Ovary (tissue), 7 donors: ENCODE measurements at regions not wholly inside any gene's neighbourhood (a gene's known extent, or its start where the extent isn't known, plus 50 kb on each side); places are given as distances from the start of the nearest gene placed in this dataset.

Experiments used
- DNase-seq, 5 donors: peaks; one replicate each; pipeline ENCODE4 v3.0.0-alpha.2; 2019 to 2020
- H3K27ac ChIP-seq, 2 donors: fragments of 200-600 bp; one replicate each; pipeline versions ENCODE4 v1.5.1 to v1.8.0; 2019 to 2022
- H3K27me3 ChIP-seq: fragments of 200-600 bp; one replicate; pipeline ENCODE4 v1.8.0; 2022
- H3K36me3 ChIP-seq: fragments of 200-600 bp; sonication (generic); one replicate; pipeline ENCODE4 v1.5.1; 2019
- H3K4me1 ChIP-seq: one replicate; pipeline ENCODE4 v1.8.1; 2013; ENCODE audit warnings: mild to moderate bottlenecking, moderate library complexity; ENCODE audit not compliant: insufficient read depth
- H3K4me3 ChIP-seq: fragments of 200-600 bp; sonication (generic); one replicate; pipeline ENCODE4 v1.5.1; 2017
- H3K9me3 ChIP-seq, 2 donors: fragments of 200-600 bp in 1 of 2; sonication (generic) in 1 of 2; one replicate each; pipeline versions ENCODE4 v1.5.1 to v1.8.1; 2013 to 2019; ENCODE audit warnings: mild to moderate bottlenecking in 1 of 2, moderate library complexity in 1 of 2
- EP300 ChIP-seq: sonication (generic); formaldehyde crosslinking; IDR thresholded peaks from one replicate; pipeline ENCODE4 v1.6.1; 2017; ENCODE audit warnings: antibody characterized with exemption
- POLR2A ChIP-seq: fragments of 450-650 bp; IDR thresholded peaks from one replicate; pipeline ENCODE4 v1.6.1; 2017; ENCODE audit warnings: antibody characterized with exemption, mild to moderate bottlenecking, moderate library complexity
- WGBS, 3 donors: extraction: QIAGEN DNeasy Blood & Tissue Kit in 1 of 3; methylation state at CpG; one replicate each; pipeline versions ENCODE4 v1.1.5 to v1.1.7; 2013 to 2017; 5-methylcytosine and 5-hydroxymethylcytosine counted together
- intact Hi-C, 4 donors: fragments of 100-400 bp; cut with DNase I; formaldehyde crosslinking; loops; one replicate each; pipeline versions ENCODE4 v1.11.0 to v1.15.1; 2022 to 2023
- TF ChIP-seq, protein P1 (sequence below), 3 donors: fragments of 450-650 bp in 2 of 3; fragments of 200-600 bp in 1 of 3; IDR thresholded peaks; one replicate each; pipeline versions ENCODE4 v1.5.1 to v1.8.0; 2016 to 2022; ENCODE audit warnings: antibody characterized with exemption in 3 of 3, mild to moderate bottlenecking in 1 of 3
- donor health status: DM: no; HTN: no; CAD: no; lungs with moderate emphysema.
- donor health status: DM: no; HTN: no; CAD: no.
- donor health status: Bipolar disorder and iron deficiency.
- donor health status: DM: no; HTN: no; CAD: no.
- donor health status: DM: yes; HTN: yes; CAD: no.

- Histone ChIP-seq H3K27ac (no peak overlapping the region), H3K4me1 (no peaks in the 10 kb centered on the region), H3K36me3 (no peaks in the 10 kb centered on the region), H3K27me3 (no peaks in the 10 kb centered on the region), H3K9me3 (no peaks in the 10 kb centered on the region), H3K4me3 (no peak overlapping the region)
- no peak for DNase-seq
- 95 to 99% (median 96%) methylated on average over 2 of the region's 2 CpGs for WGBS, 3 donors
- intact Hi-C loops = no loop called here
- TF ChIP-seq, protein P1, sequence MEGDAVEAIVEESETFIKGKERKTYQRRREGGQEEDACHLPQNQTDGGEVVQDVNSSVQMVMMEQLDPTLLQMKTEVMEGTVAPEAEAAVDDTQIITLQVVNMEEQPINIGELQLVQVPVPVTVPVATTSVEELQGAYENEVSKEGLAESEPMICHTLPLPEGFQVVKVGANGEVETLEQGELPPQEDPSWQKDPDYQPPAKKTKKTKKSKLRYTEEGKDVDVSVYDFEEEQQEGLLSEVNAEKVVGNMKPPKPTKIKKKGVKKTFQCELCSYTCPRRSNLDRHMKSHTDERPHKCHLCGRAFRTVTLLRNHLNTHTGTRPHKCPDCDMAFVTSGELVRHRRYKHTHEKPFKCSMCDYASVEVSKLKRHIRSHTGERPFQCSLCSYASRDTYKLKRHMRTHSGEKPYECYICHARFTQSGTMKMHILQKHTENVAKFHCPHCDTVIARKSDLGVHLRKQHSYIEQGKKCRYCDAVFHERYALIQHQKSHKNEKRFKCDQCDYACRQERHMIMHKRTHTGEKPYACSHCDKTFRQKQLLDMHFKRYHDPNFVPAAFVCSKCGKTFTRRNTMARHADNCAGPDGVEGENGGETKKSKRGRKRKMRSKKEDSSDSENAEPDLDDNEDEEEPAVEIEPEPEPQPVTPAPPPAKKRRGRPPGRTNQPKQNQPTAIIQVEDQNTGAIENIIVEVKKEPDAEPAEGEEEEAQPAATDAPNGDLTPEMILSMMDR (IDR thresholded peaks at IDR 0.05) = no peak
- TF ChIP-seq EP300 (no peak), POLR2A (no peak)
Measured at GRCh38 chr4:38536716-38537115, 127.3 kb upstream of the KLF3 start.

DNA sequence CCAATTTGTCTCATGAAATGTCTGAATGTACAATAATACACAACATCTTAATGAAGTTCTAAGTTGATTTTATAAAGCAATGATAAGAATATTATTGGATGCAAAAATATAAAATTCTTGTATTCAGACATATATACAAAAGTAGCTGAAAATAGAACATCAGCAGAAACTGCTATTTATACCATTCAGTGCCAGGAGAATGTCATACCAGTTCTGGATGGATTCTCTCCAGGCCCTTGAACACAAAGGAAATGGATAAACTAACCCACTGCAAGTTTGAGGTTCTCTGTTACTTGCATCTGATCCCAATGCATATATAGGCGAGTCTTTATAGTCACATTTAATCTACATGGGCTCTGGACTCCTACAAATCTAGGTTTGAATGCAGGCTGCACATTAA, 126.3 kb upstream of the KLF3 start:
- WGBS, 3 donors = 95 to 100% (median 96%) methylated on average over 1 of the region's 1 CpG
- Histone ChIP-seq H3K4me1 (no peaks in the 10 kb centered on the region), H3K27me3 (no peaks in the 10 kb centered on the region), H3K9me3 (no peaks in the 10 kb centered on the region), H3K36me3 (no peaks in the 10 kb centered on the region), H3K4me3 (no peak overlapping the region), H3K27ac (no peak overlapping the region)
- TF ChIP-seq, protein P1 (IDR thresholded peaks at IDR 0.05) = no peak
- TF ChIP-seq POLR2A = no peak
- intact Hi-C loops = no loop called here
- no peak for DNase-seq

- 87 to 93% (median 91%) methylated on average over 2 of the region's 2 CpGs for WGBS, 3 donors
Measured at GRCh38 chr4:38538517-38538916, 125.5 kb upstream of the KLF3 start.

DNA sequence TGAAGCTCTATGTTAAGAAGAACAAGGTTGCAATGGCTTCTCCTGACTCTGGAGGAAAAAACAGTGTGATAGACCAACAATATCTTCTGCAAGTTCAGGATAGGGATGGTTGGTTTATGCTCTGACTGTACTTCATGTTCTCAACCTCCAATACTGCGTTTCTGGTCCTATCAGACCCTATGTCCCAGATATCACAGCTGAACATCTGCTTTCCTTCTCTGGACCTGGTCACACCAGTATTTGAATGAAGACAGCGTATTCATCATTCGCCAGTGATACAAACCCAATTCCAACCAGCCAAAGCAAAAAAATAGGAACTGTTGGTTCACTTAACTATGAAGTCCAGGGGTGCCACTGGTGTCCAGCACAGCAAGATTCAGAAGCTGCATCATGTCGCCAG, 124.5 kb upstream of the KLF3 start:
- H3K27me3 ChIP-seq = no peaks in the 10 kb centered on the region
- DNase-seq = no peak
- H3K4me1 ChIP-seq = no peaks in the 10 kb centered on the region
- no peak for TF ChIP-seq POLR2A
- no peak for TF ChIP-seq EP300
- TF ChIP-seq, protein P1 (IDR thresholded peaks at IDR 0.05) = no peak
- WGBS, 3 donors = 94 to 95% (median 95%) methylated on average over 4 of the region's 4 CpGs
- no peak overlapping the region for H3K4me3 ChIP-seq
- H3K36me3 ChIP-seq = no peaks in the 10 kb centered on the region
- no peaks in the 10 kb centered on the region for H3K9me3 ChIP-seq
- no peak overlapping the region for H3K27ac ChIP-seq
- intact Hi-C loops = no loop called here

More at GRCh38 chr4:38538517-38538916, 125.5 kb upstream of the KLF3 start:
- intact Hi-C loops = no loop called here
- Histone ChIP-seq H3K4me3 (no peak overlapping the region), H3K27ac (no peak overlapping the region), H3K9me3 (no peaks in the 10 kb centered on the region), H3K4me1 (no peaks in the 10 kb centered on the region), H3K27me3 (no peaks in the 10 kb centered on the region), H3K36me3 (no peaks in the 10 kb centered on the region)
- TF ChIP-seq, protein P1 (IDR thresholded peaks at IDR 0.05) = no peak
- TF ChIP-seq EP300 = no peak
- TF ChIP-seq POLR2A = no peak
- DNase-seq = no peak

DNA sequence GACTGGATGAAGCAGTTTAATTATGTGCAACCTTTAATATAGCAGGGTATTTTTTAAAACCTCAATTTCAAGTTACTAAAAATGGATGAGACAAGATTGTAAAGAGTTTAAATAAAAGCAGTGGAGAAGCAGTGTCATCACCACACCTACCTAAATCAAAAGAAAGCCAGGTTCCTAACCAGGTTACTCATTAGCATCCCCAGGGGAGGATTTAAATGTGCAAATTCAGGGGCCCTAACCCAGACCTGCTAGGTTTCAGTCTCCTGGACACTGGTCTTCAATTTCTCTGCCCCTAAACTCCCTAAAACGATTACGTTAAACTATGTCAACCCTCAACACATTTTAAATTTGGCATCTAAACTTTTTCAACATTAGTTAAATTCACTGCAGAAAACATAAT, 116.9 kb upstream of the KLF3 start:
- intact Hi-C loops = no loop called here
- H3K4me1 ChIP-seq = no peaks in the 10 kb centered on the region

More for the DNA sequence above, 116.9 kb upstream of the KLF3 start:
- DNase-seq = no peak
- TF ChIP-seq, protein P1 (IDR thresholded peaks at IDR 0.05) = no peak
- Histone ChIP-seq H3K27ac (no peak overlapping the region), H3K36me3 (no peaks in the 10 kb centered on the region), H3K9me3 (no peaks in the 10 kb centered on the region), H3K27me3 (no peaks in the 10 kb centered on the region), H3K4me3 (no peak overlapping the region)
- WGBS, 3 donors = 79 to 84% (median 84%) methylated on average over 2 of the region's 2 CpGs
